Endothelial cell of umbilical vein (primary cell): ENCODE measurements at regions not wholly inside any gene's neighbourhood (a gene's known extent, or its start where the extent isn't known, plus 50 kb on each side); places are given as distances from the start of the nearest gene placed in this dataset.

Source experiments
- BruUV-seq: library from RNA; stranded (reverse); fragments of 400-500 nt; replicated peaks from 2 replicates; lab custom pipeline; 2021; lab: Mats Ljungman, UMichigan
- CTCF ChIA-PET: fragments of 300-600, 350-600 bp; sonication (Branson Sonifier 250); formaldehyde crosslinking; loops from one replicate; lab custom pipeline; 2021; ENCODE audit warnings: antibody characterized with exemption, inconsistent platforms; lab: Charles Lee
- POLR2A ChIA-PET: fragments of 300-600, 350-600 bp; sonication (Branson Sonifier 250); formaldehyde crosslinking; loops from one replicate; lab custom pipeline; 2021; ENCODE audit warnings: antibody characterized with exemption, inconsistent platforms; lab: Charles Lee
- DNase-seq: peaks from one replicate; pipeline ENCODE4 v3.0.0-alpha.2; 2011; ENCODE audit warnings: low read depth, low spot score
- FAIRE-seq: peaks from 2 replicates; lab custom pipeline; 2011; peaks lifted over from hg19 to GRCh38; lab: Jason Lieb, UNC
- H2AFZ ChIP-seq: 2 replicates; pipeline ENCODE4 v1.6.0; 2012; ENCODE audit warnings: low read depth, low read length, control low read depth, inconsistent platforms
- H3K27ac ChIP-seq: 2 replicates; pipeline ENCODE4 v1.5.1; 2011; ENCODE audit warnings: low read depth, mild to moderate bottlenecking, control low read depth, low read length, moderate library complexity; ENCODE audit not compliant: insufficient read depth
- H3K27me3 ChIP-seq, 2 experiments: 2 replicates each; pipeline versions ENCODE4 v1.6.0 to v1.6.1; 2011; ENCODE audit warnings: low read length in 2 of 2, mixed read lengths in 1 of 2; ENCODE audit not compliant: control insufficient read depth in 2 of 2, insufficient read depth in 2 of 2
- H3K36me3 ChIP-seq, 2 experiments: 2 replicates in 1 of 2; 3 replicates in 1 of 2; pipeline ENCODE4 v1.5.1; 2011; ENCODE audit warnings: low read length in 2 of 2, mild to moderate bottlenecking in 1 of 2, moderate library complexity in 1 of 2; ENCODE audit not compliant: control insufficient read depth in 2 of 2, insufficient read depth in 2 of 2; ENCODE audit errors: extremely low read depth in 1 of 2
- H3K4me1 ChIP-seq: 3 replicates; pipeline ENCODE4 v1.5.1; 2011; ENCODE audit warnings: mild to moderate bottlenecking, low read length; ENCODE audit not compliant: control insufficient read depth, insufficient read depth; ENCODE audit errors: extremely low read depth
- H3K4me2 ChIP-seq: 2 replicates; pipeline ENCODE4 v1.6.1; 2011; ENCODE audit warnings: low read length, control low read depth, mixed read lengths; ENCODE audit not compliant: insufficient read depth
- H3K4me3 ChIP-seq, 3 experiments: fragments of 200-600 bp in 1 of 3; sonication (generic), shearing (Covaris generic) in 1 of 3; replicated peaks in 1 of 3; 2 replicates each; pipeline ENCODE4 v1.5.1; 2011 to 2016; ENCODE audit warnings: control low read depth in 3 of 3, low read length in 3 of 3, mild to moderate bottlenecking in 2 of 3, inconsistent platforms in 1 of 3, low read depth in 1 of 3, moderate library complexity in 1 of 3; ENCODE audit not compliant: insufficient read depth in 1 of 3
- H3K79me2 ChIP-seq: 2 replicates; pipeline ENCODE4 v1.6.0; 2012; ENCODE audit warnings: low read length, inconsistent platforms; ENCODE audit not compliant: control insufficient read depth, insufficient read depth
- H3K9ac ChIP-seq: replicated peaks from 2 replicates; pipeline ENCODE3; 2011; ENCODE audit warnings: low read length, control low read depth; ENCODE audit not compliant: insufficient read depth; ENCODE audit errors: extremely low read depth
- H3K9me1 ChIP-seq: replicated peaks from 3 replicates; pipeline ENCODE4 v1.6.0; 2011; ENCODE audit warnings: mild to moderate bottlenecking, low read length; ENCODE audit not compliant: control insufficient read depth, insufficient read depth; ENCODE audit errors: extremely low read depth
- H3K9me3 ChIP-seq: replicated peaks from 2 replicates; pipeline ENCODE4 v1.5.1; 2012; ENCODE audit warnings: low read length, inconsistent platforms; ENCODE audit not compliant: control insufficient read depth, insufficient read depth
- H4K20me1 ChIP-seq: replicated peaks from 2 replicates; pipeline ENCODE3; 2011; ENCODE audit warnings: mild to moderate bottlenecking, low read length; ENCODE audit not compliant: control insufficient read depth, insufficient read depth; ENCODE audit errors: extremely low read depth
- CTCF ChIP-seq, 2 donors: IDR thresholded peaks; 1 replicate in 1 of 2; 2 replicates in 1 of 2; pipeline ENCODE4 v1.5.1; 2011; ENCODE audit warnings: low read length in 2 of 2, mild to moderate bottlenecking in 2 of 2, moderate library complexity in 2 of 2, control low read depth in 1 of 2, inconsistent platforms in 1 of 2, low read depth in 1 of 2; ENCODE audit not compliant: insufficient read depth in 1 of 2; ENCODE audit errors: extremely low read depth in 1 of 2
- EZH2 ChIP-seq: IDR thresholded peaks from 2 replicates; pipeline ENCODE4 v1.6.1; 2012; ENCODE audit warnings: borderline replicate concordance, low read depth, mild to moderate bottlenecking, moderate library complexity, low read length, inconsistent platforms; ENCODE audit not compliant: severe bottlenecking
- FOS ChIP-seq: IDR thresholded peaks from 2 replicates; pipeline ENCODE4 v1.6.1; 2011; ENCODE audit warnings: mild to moderate bottlenecking, low read length, moderate library complexity, borderline replicate concordance; ENCODE audit not compliant: insufficient read depth
- GATA2 ChIP-seq: IDR thresholded peaks from 2 replicates; pipeline ENCODE4 v1.7.0; 2011; ENCODE audit warnings: low read depth, mild to moderate bottlenecking, moderate library complexity, mixed read lengths, low read length; ENCODE audit not compliant: insufficient read length, insufficient read depth
- JUN ChIP-seq: IDR thresholded peaks from 2 replicates; pipeline ENCODE4 v1.6.1; 2011; ENCODE audit warnings: borderline replicate concordance, low read depth; ENCODE audit not compliant: insufficient read length, insufficient read depth
- MAX ChIP-seq: IDR thresholded peaks from 2 replicates; pipeline ENCODE4 v1.6.1; 2011; ENCODE audit not compliant: insufficient read depth, insufficient read length
- MYC ChIP-seq: IDR thresholded peaks from one replicate; pipeline ENCODE4 v1.6.1; 2011; ENCODE audit warnings: mild to moderate bottlenecking, low read depth, low read length
- POLR2A ChIP-seq: IDR thresholded peaks from 2 replicates; pipeline ENCODE4 v1.6.1; 2012; ENCODE audit warnings: low read depth, mild to moderate bottlenecking, control low read depth, low read length
- POLR2AphosphoS5 ChIP-seq: IDR thresholded peaks from 2 replicates; pipeline ENCODE4 v1.6.1; 2012; ENCODE audit warnings: low read depth, mild to moderate bottlenecking, control low read depth, low read length, moderate library complexity; ENCODE audit not compliant: insufficient read depth
- dilution Hi-C: fragments of 300-500 bp; cut with MboI; formaldehyde crosslinking; loops from one replicate; pipeline ENCODE4 v1.15.0; 2019; ENCODE audit warnings: low sequenced_read_pairs; ENCODE audit not compliant: extremely low pct_ligation_motif_present
- intact Hi-C: fragments of 100-400 bp; cut with micrococcal nuclease; formaldehyde crosslinking; loops from one replicate; pipeline ENCODE4 v1.10.0; 2022

DNA sequence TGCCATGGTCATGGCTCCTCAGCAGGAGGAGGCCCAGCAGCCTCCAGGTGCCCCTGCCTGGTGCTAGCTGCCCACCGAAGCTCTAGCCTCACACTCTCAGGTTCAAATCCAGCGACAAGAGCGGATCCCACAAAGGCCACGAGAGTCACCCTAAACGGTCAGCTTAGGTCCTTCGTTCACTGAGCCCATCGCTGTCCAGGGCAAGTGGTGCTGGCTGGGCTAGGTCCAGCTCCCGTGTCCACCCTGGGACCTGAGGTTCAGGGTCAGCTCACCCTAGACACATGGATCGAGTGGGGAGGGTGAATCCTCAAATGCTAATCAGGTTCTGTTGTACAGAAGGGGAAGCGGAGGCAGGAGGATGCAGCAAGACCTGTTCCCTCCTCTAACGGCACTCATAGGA, 171.9 kb upstream of the SULF2 start:
- Histone ChIP-seq H2AFZ (no peak overlapping the region), H3K9me1 (no peaks in the 10 kb centered on the region), H3K79me2 (no peaks in the 10 kb centered on the region), H3K9ac (no peak overlapping the region), H3K4me3 (no peak overlapping the region), H3K36me3 (no peaks in the 10 kb centered on the region), H3K27ac (no peak overlapping the region), H3K4me2 (no peak overlapping the region), H3K4me1 (no peaks in the 10 kb centered on the region), H3K9me3 (no peaks in the 10 kb centered on the region), H3K27me3 (no peaks in the 10 kb centered on the region), H4K20me1 (no peaks in the 10 kb centered on the region)
- no peak for FAIRE-seq
- dilution Hi-C loops: no loop called here
- no peak for TF ChIP-seq POLR2A
- TF ChIP-seq FOS: no peak
- TF ChIP-seq JUN: no peak
- TF ChIP-seq MAX: no peak
- TF ChIP-seq CTCF (IDR thresholded peaks at IDR 0.05; ENCODE audit: extremely low read depth in 1 of 2, insufficient read depth in 1 of 2, low read depth in 1 of 2, low read length in 2 of 2): no peak
- no peak for TF ChIP-seq EZH2
- TF ChIP-seq MYC: no peak
- TF ChIP-seq GATA2: no peak
- no peak for TF ChIP-seq POLR2AphosphoS5
- CTCF ChIA-PET: no interaction called here
- POLR2A ChIA-PET: no interaction called here
- intact Hi-C loops: no loop called here
- BruUV-seq: no TSS peak
- no peak for DNase-seq
